ENCODE measurements at regions not wholly inside any gene's neighbourhood (a gene's known extent, or its start where the extent isn't known, plus 50 kb on each side); places are given as distances from the start of the nearest gene placed in this dataset.

- no peak overlapping the region for H3K4me3 ChIP-seq (ENCODE audit: low read depth, low read length)
- TF ChIP-seq, protein P1, sequence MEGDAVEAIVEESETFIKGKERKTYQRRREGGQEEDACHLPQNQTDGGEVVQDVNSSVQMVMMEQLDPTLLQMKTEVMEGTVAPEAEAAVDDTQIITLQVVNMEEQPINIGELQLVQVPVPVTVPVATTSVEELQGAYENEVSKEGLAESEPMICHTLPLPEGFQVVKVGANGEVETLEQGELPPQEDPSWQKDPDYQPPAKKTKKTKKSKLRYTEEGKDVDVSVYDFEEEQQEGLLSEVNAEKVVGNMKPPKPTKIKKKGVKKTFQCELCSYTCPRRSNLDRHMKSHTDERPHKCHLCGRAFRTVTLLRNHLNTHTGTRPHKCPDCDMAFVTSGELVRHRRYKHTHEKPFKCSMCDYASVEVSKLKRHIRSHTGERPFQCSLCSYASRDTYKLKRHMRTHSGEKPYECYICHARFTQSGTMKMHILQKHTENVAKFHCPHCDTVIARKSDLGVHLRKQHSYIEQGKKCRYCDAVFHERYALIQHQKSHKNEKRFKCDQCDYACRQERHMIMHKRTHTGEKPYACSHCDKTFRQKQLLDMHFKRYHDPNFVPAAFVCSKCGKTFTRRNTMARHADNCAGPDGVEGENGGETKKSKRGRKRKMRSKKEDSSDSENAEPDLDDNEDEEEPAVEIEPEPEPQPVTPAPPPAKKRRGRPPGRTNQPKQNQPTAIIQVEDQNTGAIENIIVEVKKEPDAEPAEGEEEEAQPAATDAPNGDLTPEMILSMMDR (conservative IDR thresholded peaks at IDR 0.05; ENCODE audit: low read depth, low read length): no peak
- no peak for DNase-seq (ENCODE audit: low read depth)
Measured at GRCh38 chr1:214777364-214777763, 174.4 kb downstream of the CENPF start.

- TF ChIP-seq, protein P1 (conservative IDR thresholded peaks at IDR 0.05; ENCODE audit: low read depth, low read length): no peak
- H3K4me3 ChIP-seq (ENCODE audit: low read depth, low read length): no peak overlapping the region
- no peak for DNase-seq (ENCODE audit: low read depth)
Measured at GRCh38 chr1:214791961-214792360, 189.0 kb downstream of the CENPF start.

DNA sequence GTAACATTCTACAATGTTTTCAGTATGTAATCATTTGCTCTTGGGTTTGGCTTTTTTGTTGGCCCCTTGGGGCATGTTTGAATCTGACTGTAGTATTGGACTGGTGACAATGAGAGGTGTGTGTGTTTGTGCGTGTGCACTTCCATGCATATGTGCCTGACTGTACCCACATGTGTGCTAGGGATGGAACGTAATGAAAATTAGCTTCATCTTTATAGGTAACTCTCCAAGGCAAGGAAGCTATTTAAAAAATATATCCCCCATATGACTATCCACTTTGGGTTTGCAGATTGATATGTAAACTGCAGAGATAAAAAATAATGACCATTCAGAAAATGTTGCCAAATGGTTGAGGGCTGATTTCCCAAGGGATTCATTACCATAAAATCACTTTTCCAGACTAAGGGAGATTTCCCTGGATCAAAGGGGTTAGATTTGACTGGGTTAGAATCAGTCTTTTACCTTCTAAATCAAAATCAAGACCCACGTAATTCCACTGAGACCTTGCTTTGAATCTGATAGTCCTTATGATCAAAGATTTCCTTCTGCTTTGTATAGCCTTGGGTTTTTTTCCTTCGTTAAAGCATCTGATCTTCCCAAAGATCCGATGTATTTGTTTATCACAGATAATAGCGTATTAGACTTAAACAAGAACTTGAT is 189.7 kb downstream of the CENPF start:
- no peak for DNase-seq (ENCODE audit: low read depth)
- TF ChIP-seq, protein P1 (conservative IDR thresholded peaks at IDR 0.05; ENCODE audit: low read depth, low read length): no peak

GRCh38 chr1:214793708-214794107 is 190.7 kb downstream of the CENPF start:
- TF ChIP-seq, protein P1 (conservative IDR thresholded peaks at IDR 0.05; ENCODE audit: low read depth, low read length): no peak
- H3K4me3 ChIP-seq (ENCODE audit: low read depth, low read length): no peak overlapping the region
- DNase-seq (ENCODE audit: low read depth): no peak

More for the DNA sequence above, 189.7 kb downstream of the CENPF start:
- H3K4me3 ChIP-seq (ENCODE audit: low read depth, low read length): no peak overlapping the region

DNA sequence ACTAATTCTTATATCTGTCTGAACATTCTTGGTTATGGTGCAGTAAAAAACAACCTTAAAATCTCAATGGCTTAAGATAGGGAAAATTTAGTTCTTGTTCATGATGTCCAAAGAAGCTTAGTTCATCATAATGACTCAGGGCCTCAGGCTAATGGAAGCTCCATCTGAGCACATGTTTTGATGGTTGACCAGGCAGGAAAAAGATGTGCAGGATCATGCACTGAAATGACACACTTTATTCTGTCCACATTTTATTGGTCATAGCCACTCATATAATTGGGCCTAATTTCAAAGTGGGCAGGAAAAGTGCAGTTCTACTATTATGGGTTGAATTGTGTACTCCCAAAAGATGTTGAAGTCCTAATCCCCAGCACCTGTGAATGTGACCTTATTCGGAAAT is 198.2 kb downstream of the CENPF start:
- H3K4me3 ChIP-seq (ENCODE audit: low read depth, low read length): no peak overlapping the region
- DNase-seq (ENCODE audit: low read depth): no peak
- TF ChIP-seq, protein P1 (conservative IDR thresholded peaks at IDR 0.05; ENCODE audit: low read depth, low read length): no peak

DNA sequence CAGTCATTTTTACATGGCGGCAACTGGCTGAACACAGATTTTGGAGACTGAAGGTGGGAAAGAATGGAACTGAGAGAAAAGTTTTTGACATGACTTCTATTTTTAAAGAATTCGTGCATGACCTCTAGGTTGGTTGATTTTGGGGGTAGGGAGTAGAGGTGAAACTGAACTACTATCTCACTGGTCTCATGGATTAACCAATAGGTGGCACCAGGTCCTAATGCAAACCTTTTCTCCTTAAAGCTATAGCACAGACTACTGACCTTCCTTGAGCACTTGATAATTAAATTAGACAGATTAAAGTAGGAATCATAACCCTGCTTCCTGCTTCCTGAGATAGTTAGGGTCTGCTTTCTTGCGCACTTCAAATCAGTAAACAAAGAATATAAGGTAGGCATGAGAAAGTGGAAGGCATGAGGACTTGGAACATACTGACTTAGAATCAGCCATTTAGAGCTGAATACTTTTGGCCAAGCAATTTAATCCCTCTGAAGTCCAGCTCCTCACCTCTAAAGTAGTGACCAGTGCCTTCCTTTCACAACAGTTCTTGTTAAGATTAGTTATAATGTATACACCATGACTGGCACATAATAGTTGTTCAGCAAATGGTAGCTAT is 206.0 kb downstream of the CENPF start:
- peak; percentile 3 for DNase-seq (ENCODE audit: low read depth)
- TF ChIP-seq, protein P1 (conservative IDR thresholded peaks at IDR 0.05; ENCODE audit: low read depth, low read length): peak; percentile 69
- H3K4me3 ChIP-seq (ENCODE audit: low read depth, low read length): no peak overlapping the region

- no peak for DNase-seq (ENCODE audit: low read depth)
- no peak overlapping the region for H3K4me3 ChIP-seq (ENCODE audit: low read depth, low read length)
- TF ChIP-seq, protein P1 (conservative IDR thresholded peaks at IDR 0.05; ENCODE audit: low read depth, low read length): peak; percentile 35
Measured at GRCh38 chr1:214816603-214817002, 213.6 kb downstream of the CENPF start.
